Fibroblast of villous mesenchyme (primary cell): ENCODE measurements at regions not wholly inside any gene's neighbourhood (a gene's known extent, or its start where the extent isn't known, plus 50 kb on each side); places are given as distances from the start of the nearest gene placed in this dataset.

Source experiments
- DNase-seq: peaks from one replicate; pipeline ENCODE4 v3.0.0-alpha.2; 2010; ENCODE audit warnings: low read depth
- H3K4me3 ChIP-seq: 2 replicates; pipeline ENCODE4 v1.5.1; 2011; ENCODE audit warnings: low read depth, mild to moderate bottlenecking, low read length
- CTCF ChIP-seq: IDR thresholded peaks from 2 replicates; pipeline ENCODE4 v1.5.1; 2012; ENCODE audit warnings: low read depth, mild to moderate bottlenecking, low read length; ENCODE audit not compliant: insufficient read depth

- no peak overlapping the region for H3K4me3 ChIP-seq
- no peak for DNase-seq
- TF ChIP-seq CTCF, result no peak
Measured at GRCh38 chr3:7977245-7978086, 524.2 kb upstream of the LMCD1 start.

- no peak for TF ChIP-seq CTCF
- DNase-seq, result no peak
- H3K4me3 ChIP-seq, result no peak overlapping the region
Measured at GRCh38 chr3:7978087-7978422, 523.6 kb upstream of the LMCD1 start.

GRCh38 chr3:7982126-7982525 is 519.5 kb upstream of the LMCD1 start:
- no peak for DNase-seq
- no peak overlapping the region for H3K4me3 ChIP-seq
- TF ChIP-seq CTCF, result no peak

- H3K4me3 ChIP-seq, result no peak overlapping the region
- DNase-seq, result no peak
- TF ChIP-seq CTCF, result no peak
Measured at GRCh38 chr3:7999384-7999783, 502.2 kb upstream of the LMCD1 start.

GRCh38 chr3:8001307-8001706 is 500.3 kb upstream of the LMCD1 start:
- H3K4me3 ChIP-seq, result no peak overlapping the region
- no peak for DNase-seq
- no peak for TF ChIP-seq CTCF

- no peak for TF ChIP-seq CTCF
- no peak overlapping the region for H3K4me3 ChIP-seq
- DNase-seq, result no peak
Measured at GRCh38 chr3:8001712-8002111, 499.9 kb upstream of the LMCD1 start.

GRCh38 chr3:8011902-8012301 is 489.7 kb upstream of the LMCD1 start:
- DNase-seq, result no peak
- TF ChIP-seq CTCF, result no peak

More at GRCh38 chr3:8011902-8012301, 489.7 kb upstream of the LMCD1 start:
- no peak overlapping the region for H3K4me3 ChIP-seq
